ENCODE measurements at regions not wholly inside any gene's neighbourhood (a gene's known extent, or its start where the extent isn't known, plus 50 kb on each side); places are given as distances from the start of the nearest gene placed in this dataset.
"Not testable (repeated sequence)": the region's sequence is repeated elsewhere in the genome, so short reads cannot be mapped to it uniquely, and the experiment has no call there.

DNA sequence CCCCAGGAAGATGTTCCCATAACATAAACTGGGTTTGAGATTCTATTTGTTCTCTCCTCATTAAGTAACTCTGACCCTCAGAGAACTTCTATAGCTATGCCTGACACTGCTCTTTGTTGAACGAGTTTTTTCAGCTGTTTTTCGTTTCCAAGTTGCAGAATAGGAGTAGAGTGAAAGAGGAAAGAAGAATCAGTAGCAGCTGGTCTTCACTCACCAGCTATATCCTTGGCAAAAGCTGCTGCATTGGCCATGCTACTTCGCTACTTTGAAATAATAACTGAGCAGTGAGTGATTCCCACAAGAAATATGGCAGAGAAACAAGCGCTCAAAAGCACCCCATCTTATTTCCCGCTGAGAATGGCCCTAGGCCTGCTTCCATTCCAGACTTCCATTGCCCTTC is 329.0 kb downstream of the ISL1 start:
- intact Hi-C loops (cut with DNase I) = no loop called here
- DNase-seq (ENCODE audit: low spot score) (no peak), ATAC-seq (no peak)

DNA sequence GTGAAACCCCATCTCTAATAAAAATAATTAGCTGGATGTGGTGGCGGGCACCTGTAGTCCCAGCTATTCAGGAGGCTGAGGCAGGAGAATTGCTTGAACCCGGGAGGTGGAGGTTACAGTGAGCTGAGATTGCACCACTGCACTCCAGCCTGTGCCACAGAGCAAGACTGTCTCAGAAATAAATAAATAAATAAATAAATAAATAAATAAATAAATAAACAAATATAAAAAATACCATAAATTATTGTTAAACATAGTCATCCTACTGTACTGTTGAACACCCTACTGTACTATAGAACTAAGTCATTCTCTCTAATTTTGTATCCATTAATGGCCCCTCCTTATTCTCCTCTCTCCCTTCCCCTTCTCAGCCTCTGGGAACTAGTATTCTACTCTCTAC is 332.2 kb downstream of the ISL1 start:
- intact Hi-C loops (cut with DNase I); DNase-seq (ENCODE audit: low spot score); ATAC-seq: not testable (repeated sequence)

DNA sequence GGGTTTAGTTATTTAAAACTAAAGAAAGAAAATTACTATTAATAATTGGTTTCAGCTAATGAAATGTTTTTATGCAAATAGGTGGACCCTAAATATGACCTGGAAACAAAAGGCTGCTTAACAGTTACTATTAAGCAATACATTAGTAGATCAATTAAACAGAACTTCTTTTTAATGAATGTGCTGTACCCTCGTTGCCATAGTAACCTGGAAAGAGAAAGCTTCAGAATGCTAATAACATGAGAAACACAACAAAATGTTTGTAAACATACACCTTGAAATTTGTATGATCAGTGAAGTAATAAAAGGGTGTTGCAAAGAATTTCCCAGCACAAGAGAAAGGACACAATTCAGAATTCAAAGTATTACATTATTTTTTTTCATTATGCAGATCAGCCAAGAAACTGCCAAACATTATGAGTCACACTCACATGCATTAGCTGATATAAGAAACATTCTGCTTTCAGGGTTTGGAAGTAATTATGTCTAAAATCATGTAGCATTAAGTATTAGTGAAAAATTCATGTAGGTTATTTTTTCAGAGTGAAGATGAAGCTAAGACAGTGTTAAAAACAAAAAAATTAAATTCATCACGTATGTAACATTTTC is 348.3 kb downstream of the ISL1 start:
- DNase-seq (ENCODE audit: low spot score) (no peak), ATAC-seq (no peak)
- intact Hi-C loops (cut with DNase I) = no loop called here

DNA sequence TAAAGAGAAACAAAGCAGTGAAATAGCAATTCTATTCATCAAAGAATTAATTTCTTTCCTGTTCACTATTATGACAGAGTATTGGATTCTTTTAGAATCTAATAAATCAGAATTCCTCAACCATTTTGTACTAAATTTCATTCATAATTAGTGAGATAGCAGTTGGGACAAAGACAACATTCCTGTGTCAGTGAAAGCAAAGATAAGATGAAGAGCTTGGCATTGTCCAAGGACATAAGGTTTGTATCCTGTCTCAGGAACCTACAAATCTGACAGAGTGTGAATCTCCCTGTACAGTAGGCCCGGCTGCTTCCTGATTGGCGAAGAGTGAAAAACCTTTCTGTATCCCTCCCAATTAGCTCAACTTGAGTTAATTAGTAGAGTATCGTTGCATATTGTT is 349.1 kb downstream of the ISL1 start:
- intact Hi-C loops (cut with DNase I) = no loop called here
- no peak for ATAC-seq
- no peak for DNase-seq (ENCODE audit: low spot score)

DNA sequence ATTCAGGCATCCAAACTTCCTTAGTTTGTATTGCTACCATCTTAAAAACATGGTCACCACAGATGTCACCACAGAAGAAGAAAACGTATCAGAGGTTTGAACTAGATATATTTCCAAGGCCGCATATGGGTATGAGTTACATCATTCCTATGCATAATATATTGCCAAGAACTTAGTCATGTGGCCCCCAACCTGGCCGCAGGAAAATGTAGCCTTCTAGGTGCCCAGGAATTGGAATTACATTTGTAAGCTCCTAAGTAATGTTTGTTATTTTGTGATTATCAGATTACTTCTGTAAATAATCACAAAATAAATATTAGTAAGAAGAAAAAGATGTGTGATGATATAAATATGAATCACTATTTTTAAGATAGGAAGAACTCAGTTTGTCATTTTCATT is 351.4 kb downstream of the ISL1 start:
- intact Hi-C loops (cut with DNase I) = no loop called here
- ATAC-seq = no peak
- DNase-seq (ENCODE audit: low spot score) = no peak

DNA sequence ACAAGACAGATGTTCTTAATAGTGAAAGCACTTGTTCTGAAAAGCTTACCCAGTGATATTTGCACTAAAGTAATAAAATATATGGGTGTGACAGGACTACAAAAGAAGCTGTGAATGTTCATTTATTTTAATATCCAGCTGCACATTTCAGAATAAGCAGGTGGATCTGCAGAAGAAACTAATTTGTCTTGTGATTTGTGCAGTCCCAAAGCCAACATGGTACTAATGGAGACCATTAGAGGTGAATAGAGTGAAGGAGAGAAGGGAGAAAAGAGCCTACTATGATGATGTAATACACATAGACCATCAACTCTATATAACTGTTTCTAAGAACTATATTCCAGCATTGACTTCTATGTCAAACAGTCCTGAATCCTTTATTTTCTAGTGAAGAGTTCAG is 362.8 kb downstream of the ISL1 start:
- intact Hi-C loops (cut with DNase I) = no loop called here
- DNase-seq (ENCODE audit: low spot score) (no peak), ATAC-seq (no peak)

DNA sequence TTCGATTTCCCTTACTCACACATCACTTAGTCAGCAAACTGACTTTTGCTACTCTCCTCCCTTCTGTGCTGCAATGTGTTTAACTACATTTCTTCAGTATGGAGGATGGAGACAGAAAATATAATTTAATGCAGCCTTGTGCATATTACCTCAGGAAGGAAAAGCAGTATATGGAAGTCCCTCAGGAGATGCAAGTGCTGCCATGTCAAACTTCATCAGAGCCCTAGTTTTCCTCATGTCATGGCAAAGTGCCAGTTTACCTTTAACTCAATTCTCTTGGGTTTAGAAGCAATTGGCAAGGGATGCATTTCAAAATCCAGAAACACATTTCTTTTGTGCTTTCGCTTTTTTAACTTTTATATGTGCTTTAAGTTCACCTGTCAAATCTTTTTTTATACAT is 365.4 kb downstream of the ISL1 start:
- DNase-seq (ENCODE audit: low spot score) = no peak
- intact Hi-C loops (cut with DNase I) = no loop called here
- no peak for ATAC-seq

Measured in sciatic nerve (tissue), 2 donors.